COLO829 (cell line): ENCODE measurements at regions not wholly inside any gene's neighbourhood (a gene's known extent, or its start where the extent isn't known, plus 50 kb on each side); places are given as distances from the start of the nearest gene placed in this dataset.

Experiments used
- DNase-seq: peaks from one replicate; pipeline ENCODE4 v3.0.0; 2012; ENCODE audit warnings: low spot score

DNA sequence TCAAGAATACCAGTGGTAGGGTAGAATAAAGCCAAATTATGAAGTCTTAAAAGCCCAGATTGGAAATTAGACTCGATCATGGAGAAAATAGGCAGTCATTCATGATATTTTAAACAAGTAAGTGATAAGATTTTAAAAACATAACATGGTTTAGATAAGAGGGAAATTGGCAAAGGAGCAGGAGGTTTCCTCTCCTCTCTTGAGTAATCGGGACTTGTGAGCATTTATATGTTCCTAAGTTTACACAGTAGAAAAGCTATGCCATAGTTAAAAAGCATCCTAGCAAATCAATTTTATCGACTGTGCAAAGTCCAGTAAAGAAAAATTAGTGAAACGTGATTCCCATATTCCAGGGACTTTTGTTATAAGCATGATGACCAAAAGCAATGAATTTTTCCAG, 313.2 kb downstream of the AHR start:
- DNase-seq, result no peak

GRCh38 chr7:17613338-17614041, 315.0 kb downstream of the AHR start:
- DNase-seq, result no peak

DNA sequence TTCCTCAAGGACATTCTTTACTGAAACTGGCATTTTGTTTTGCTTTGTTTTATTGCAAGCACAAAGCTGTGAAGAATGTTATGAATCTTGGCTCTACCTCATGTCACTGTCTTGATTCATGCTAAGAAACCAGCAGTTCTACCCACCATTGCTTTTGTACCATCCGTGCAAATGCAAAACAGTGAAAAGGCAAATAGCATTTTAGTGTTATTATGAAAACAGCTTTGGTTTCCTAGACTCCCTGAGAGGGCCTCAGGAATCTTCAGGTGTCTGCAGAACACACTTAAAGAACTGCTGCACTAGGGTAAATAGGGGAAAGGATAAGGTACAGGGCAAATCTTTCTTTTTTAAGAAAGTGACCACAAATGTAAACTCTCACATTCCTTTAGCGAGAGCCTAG, 318.9 kb downstream of the AHR start:
- no peak for DNase-seq

DNA sequence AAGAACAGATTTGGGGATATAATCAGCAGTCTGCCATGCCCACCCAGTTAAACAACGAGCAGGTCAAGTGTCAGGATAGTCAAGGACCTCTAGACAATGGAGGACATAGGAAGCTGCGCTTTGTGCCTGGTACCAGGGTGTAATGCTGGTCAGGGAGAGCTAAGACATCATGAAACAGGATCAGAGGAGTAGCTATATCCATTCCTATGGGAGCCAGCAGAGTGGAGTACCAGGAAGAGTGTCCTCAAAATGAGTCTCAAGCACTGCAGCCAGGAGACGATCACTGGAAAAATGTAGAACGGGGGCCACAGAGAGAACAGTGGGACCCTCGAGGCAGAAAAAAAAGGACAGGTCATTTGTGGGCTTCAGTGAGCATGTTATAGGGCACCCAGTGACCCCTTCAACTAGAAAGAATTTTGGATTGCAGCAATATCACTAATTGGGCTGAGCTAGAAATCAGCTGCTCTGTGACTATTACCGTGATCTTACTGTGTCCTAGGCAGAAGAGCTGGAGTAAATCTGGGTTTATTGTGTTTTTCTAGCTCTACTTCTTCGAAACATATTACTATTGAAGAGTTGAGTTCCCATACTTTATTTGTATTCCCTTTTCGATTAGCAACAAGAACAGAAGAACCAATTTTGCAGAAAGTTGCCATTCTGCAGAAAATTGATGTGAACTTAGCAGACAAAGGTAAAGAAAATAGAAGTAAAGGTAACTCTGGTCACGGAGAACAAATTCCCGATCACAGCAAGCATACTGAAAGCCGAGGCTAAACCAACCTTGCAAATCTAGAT, 319.6 kb downstream of the AHR start:
- DNase-seq, result no peak

- DNase-seq, result no peak
Observed at GRCh38 chr7:17618652-17618974, 320.2 kb downstream of the AHR start.

- no peak for DNase-seq
Observed at GRCh38 chr7:17619196-17619818, 320.9 kb downstream of the AHR start.

DNA sequence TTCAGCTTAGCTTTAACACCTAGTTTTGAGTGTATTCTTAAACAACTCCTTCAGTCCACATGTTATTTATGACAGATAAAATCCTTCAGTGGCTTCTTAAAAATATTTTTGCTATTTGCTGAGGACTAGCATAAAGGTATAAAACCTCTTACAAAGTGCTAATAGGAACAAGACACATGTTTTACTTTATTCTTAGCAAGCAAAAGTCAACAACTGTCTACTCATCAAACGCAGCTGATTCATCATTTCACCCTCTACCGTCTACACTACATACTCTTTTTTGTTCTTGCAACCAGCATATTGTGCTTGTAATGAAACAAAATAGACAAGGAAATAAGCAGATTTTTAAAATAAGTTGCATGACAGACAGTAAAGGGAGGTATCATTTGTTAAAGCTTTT, 319.7 kb downstream of the SNX13 start:
- no peak for DNase-seq

DNA sequence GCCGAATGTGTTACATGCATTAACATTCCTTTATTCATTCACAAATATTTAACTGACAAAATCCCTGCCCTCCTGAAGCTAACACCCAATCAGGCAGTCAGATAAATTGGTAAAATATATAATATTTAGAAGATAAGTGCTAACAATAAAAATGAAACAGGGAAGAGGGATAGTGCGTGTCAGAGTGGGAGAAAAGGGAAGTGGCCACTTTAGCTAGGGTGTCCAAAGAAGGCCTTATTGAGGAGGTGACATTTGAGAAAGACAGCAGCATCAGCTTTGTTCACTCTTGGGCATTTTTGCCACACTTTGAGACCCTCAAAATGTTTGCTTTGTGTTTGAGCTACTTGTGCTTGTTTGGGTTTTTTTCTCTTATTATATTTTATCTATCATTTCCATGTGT, 317.8 kb downstream of the SNX13 start:
- DNase-seq, result no peak

GRCh38 chr7:17623546-17624185, 316.6 kb downstream of the SNX13 start:
- no peak for DNase-seq

GRCh38 chr7:17624379-17624778, 315.9 kb downstream of the SNX13 start:
- DNase-seq, result no peak

- DNase-seq, result no peak
Observed at GRCh38 chr7:17625043-17625442, 315.3 kb downstream of the SNX13 start.

DNA sequence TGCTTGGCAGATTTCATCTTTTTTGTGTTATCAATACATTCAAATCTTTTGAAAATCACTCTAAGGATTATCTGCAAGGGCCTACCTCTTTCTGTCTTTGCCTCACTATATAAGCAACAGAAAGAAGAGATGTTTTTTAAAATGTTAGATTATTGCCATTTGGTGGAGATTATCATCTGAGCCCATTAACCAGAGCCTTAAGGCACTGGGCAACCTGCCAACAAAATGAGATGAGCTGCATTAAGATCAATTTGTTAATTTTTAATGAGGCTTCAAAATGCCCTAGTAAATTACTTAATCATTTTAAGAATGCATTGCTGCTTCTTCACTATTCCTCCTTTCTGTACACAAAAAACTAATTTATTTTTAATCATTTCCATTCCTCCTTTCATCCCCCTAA, 314.1 kb downstream of the SNX13 start:
- no peak for DNase-seq

GRCh38 chr7:17631061-17631460, 309.2 kb downstream of the SNX13 start:
- no peak for DNase-seq

- DNase-seq, result no peak
Observed at GRCh38 chr7:17632384-17632783, 307.9 kb downstream of the SNX13 start.

DNA sequence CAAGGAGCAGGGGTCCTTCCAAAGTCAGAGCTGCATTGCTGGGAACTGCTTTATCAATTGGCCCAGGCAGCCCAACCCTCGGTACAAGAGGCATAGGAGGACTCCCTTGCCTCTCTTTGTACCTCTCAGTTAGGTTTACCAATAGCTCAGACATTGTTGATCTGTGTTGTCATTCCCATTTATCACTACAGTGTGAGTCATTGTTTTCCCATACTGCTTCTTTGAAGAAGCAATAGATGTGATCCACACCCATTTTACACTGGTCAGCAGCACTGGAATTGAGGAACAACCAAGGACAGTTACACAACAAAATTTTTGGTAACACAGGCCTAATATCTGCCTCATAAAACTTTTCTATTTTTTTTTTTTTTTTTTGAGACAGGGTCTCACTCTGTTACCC, 307.2 kb downstream of the SNX13 start:
- no peak for DNase-seq

- no peak for DNase-seq
Observed at GRCh38 chr7:17638727-17639126, 301.6 kb downstream of the SNX13 start.

GRCh38 chr7:17640730-17641377, 299.4 kb downstream of the SNX13 start:
- DNase-seq, result peak; percentile 30

GRCh38 chr7:17645500-17645899, 294.8 kb downstream of the SNX13 start:
- no peak for DNase-seq

- peak; percentile 60 for DNase-seq
Observed at GRCh38 chr7:17646253-17646956, 293.9 kb downstream of the SNX13 start.

- no peak for DNase-seq
Observed at GRCh38 chr7:17651341-17651740, 289.0 kb downstream of the SNX13 start.

DNA sequence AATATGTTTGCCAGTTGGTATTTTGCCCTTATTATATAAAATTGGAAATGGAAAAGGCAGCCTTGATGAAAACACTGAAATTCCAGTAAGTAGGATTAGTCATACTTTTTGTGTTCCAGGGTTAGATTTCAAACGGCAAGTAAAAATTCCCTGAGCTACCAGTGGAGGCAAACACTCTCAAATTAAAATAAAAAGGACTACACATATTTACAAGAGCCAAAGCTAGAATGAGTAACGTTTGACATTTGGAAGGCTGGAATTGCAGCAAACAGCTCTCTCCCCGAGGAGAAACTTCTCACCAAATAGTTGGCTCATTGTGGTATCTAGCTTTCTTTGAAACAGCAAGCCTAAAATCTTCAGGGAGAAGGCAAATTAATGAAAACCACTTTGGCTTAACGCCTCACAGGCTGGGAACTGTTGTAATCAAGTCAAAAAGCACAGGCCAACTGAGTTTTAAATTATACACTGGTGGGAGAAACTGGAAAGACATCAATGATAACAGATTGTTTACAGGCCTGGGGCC, 288.4 kb downstream of the SNX13 start:
- peak; percentile 63 for DNase-seq
